Osteoblast (primary cell): ENCODE measurements at regions not wholly inside any gene's neighbourhood (a gene's known extent, or its start where the extent isn't known, plus 50 kb on each side); places are given as distances from the start of the nearest gene placed in this dataset.

ENCODE experiments used
- DNase-seq: peaks from one replicate; pipeline ENCODE4 v3.0.0; 2011; ENCODE audit warnings: low spot score, mixed read lengths; ENCODE audit not compliant: insufficient read length; ENCODE audit errors: missing footprints
- H2AFZ ChIP-seq: 2 replicates; pipeline ENCODE4 v1.6.0; 2011; ENCODE audit warnings: mild to moderate bottlenecking, low read length
- H3K27ac ChIP-seq: 2 replicates; pipeline ENCODE4 v1.5.1; 2011; ENCODE audit warnings: mild to moderate bottlenecking, low read depth, low read length, moderate library complexity
- H3K27me3 ChIP-seq: 2 replicates; pipeline ENCODE4 v1.6.0; 2012; ENCODE audit warnings: mild to moderate bottlenecking, control low read depth, inconsistent platforms, low read length, moderate library complexity; ENCODE audit not compliant: insufficient read depth
- H3K36me3 ChIP-seq: 2 replicates; pipeline ENCODE4 v1.5.1; 2011; ENCODE audit warnings: mild to moderate bottlenecking, low read length, control low read depth, moderate library complexity; ENCODE audit not compliant: insufficient read depth
- H3K4me1 ChIP-seq: 2 replicates; pipeline ENCODE4 v1.5.1; 2011; ENCODE audit warnings: mild to moderate bottlenecking, low read length, control low read depth, moderate library complexity; ENCODE audit not compliant: insufficient read depth
- H3K4me2 ChIP-seq: 2 replicates; pipeline ENCODE4 v1.6.0; 2011; ENCODE audit warnings: mild to moderate bottlenecking, low read length; ENCODE audit not compliant: insufficient read depth
- H3K4me3 ChIP-seq: fragments of 200-600 bp; sonication (generic); 3 replicates; pipeline ENCODE4 v1.5.1; 2012; ENCODE audit warnings: mild to moderate bottlenecking, low read length, inconsistent platforms; ENCODE audit not compliant: insufficient read depth
- H3K79me2 ChIP-seq: 2 replicates; pipeline ENCODE4 v1.6.0; 2012; ENCODE audit warnings: mild to moderate bottlenecking, low read length, control low read depth, inconsistent platforms; ENCODE audit not compliant: insufficient read depth
- H3K9me3 ChIP-seq: 2 replicates; pipeline ENCODE4 v1.5.1; 2011; ENCODE audit warnings: low read depth, low read length, control low read depth
- H4K20me1 ChIP-seq: 2 replicates; pipeline ENCODE4 v1.6.0; 2012; ENCODE audit warnings: mild to moderate bottlenecking, low read length, control low read depth; ENCODE audit not compliant: insufficient read depth
- TF ChIP-seq, protein P1 (sequence below): IDR thresholded peaks from 2 replicates; pipeline ENCODE4 v1.5.1; 2011; ENCODE audit warnings: mild to moderate bottlenecking, low read depth, low read length, moderate library complexity; ENCODE audit errors: extremely low read depth

DNA sequence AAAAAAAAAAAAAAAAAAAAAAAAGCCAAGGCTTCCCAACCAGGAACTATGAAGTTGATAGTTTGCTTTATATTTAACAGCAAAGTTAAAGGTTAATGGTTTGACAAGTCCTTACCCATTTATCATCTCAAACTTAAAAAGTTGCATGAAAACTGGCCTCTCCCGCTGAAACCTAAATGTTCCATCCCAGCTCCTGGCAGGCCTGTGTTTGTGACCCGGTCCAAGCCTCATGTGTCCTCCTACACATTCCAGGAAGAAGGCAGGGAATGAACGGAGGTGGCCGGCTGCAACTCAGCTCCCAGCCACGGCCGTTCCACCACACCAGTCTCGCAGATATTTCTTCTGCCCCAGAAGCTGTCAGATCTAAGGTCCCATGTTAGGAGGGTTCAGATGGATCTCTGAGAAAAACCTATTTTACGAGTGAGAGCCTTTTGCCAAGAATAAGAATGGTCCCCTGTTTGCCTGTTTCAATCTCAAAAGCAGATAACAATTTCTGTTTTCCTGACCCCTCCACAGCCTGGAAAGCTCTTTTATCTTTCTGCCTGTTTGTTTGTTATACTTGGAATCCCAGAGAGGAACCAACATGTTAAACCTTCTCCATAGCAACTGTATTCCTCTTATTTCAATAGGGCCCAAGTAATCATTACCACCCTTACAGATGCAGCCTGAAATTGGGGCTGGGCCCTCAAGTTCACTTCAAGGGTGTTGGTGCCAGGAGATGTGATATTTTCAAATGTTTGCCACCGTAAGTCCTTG lies 56.5 kb downstream of the KCTD12 start:
- H3K36me3 ChIP-seq: no peaks in the 10 kb centered on the region
- H3K4me2 ChIP-seq: peak overlapping the region; percentile 44
- no peaks in the 10 kb centered on the region for H3K27me3 ChIP-seq
- H3K79me2 ChIP-seq: no peaks in the 10 kb centered on the region
- no peak overlapping the region for H3K4me3 ChIP-seq
- peaks cover 22% of the 10 kb centered on the region for H3K4me1 ChIP-seq
- no peak overlapping the region for H3K27ac ChIP-seq
- H3K9me3 ChIP-seq: no peaks in the 10 kb centered on the region
- DNase-seq: no peak
- H2AFZ ChIP-seq: peak overlapping the region; percentile 87
- TF ChIP-seq, protein P1, sequence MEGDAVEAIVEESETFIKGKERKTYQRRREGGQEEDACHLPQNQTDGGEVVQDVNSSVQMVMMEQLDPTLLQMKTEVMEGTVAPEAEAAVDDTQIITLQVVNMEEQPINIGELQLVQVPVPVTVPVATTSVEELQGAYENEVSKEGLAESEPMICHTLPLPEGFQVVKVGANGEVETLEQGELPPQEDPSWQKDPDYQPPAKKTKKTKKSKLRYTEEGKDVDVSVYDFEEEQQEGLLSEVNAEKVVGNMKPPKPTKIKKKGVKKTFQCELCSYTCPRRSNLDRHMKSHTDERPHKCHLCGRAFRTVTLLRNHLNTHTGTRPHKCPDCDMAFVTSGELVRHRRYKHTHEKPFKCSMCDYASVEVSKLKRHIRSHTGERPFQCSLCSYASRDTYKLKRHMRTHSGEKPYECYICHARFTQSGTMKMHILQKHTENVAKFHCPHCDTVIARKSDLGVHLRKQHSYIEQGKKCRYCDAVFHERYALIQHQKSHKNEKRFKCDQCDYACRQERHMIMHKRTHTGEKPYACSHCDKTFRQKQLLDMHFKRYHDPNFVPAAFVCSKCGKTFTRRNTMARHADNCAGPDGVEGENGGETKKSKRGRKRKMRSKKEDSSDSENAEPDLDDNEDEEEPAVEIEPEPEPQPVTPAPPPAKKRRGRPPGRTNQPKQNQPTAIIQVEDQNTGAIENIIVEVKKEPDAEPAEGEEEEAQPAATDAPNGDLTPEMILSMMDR: no peak
- no peaks in the 10 kb centered on the region for H4K20me1 ChIP-seq

DNA sequence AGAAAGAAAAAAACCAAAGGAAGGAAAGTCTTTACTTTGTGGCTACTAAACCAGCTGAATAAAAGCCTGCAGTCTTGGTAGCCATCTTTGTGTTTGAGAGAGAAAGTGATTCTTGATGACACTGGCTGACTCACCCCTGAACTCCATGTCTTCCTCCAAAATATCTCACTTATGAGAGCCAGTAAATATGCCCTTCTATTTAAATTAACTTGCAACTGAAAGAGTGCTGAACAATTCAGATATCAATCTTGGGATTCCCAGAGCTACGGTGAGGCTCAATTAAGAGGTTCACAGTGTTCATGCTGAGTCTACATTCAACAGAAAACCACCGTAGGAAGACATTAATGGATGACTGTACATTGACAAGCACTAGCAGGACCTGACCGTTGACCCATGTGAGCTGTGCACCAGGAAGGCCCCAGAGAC lies 57.9 kb downstream of the KCTD12 start:
- peak; percentile 77 for DNase-seq
- no peak overlapping the region for H3K4me2 ChIP-seq
- H3K27me3 ChIP-seq: no peaks in the 10 kb centered on the region
- H3K4me3 ChIP-seq: no peak overlapping the region
- peak overlapping the region; percentile 40 for H2AFZ ChIP-seq
- TF ChIP-seq, protein P1: no peak
- H3K27ac ChIP-seq: no peak overlapping the region
- no peaks in the 10 kb centered on the region for H3K36me3 ChIP-seq
- H3K4me1 ChIP-seq: peaks cover 22% of the 10 kb centered on the region
- no peaks in the 10 kb centered on the region for H3K9me3 ChIP-seq
- H3K79me2 ChIP-seq: no peaks in the 10 kb centered on the region
- no peaks in the 10 kb centered on the region for H4K20me1 ChIP-seq

DNA sequence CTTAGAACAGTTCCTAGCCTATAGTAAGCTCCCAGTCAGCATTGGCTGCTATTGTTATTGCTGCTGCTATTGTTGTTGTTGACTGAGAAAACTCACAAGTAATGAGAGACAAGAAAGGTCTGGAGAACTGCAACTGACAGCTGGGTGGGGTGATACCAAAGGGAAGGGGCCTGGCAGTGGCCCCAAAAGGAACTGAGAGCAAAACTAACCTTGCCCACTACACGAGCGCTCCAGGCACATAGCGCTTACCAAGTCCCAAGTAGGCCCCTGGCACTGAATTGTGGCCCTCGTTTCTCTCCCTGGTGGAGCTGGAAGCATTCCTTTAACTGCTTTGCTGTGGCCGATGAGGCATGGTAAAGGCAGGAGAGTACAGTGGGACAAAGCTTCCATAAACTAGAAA lies 59.7 kb downstream of the KCTD12 start:
- H3K4me2 ChIP-seq: no peak overlapping the region
- H3K4me1 ChIP-seq: peaks cover 22% of the 10 kb centered on the region
- no peaks in the 10 kb centered on the region for H3K27me3 ChIP-seq
- H3K9me3 ChIP-seq: no peaks in the 10 kb centered on the region
- peak overlapping the region; percentile 11 for H2AFZ ChIP-seq
- TF ChIP-seq, protein P1: no peak
- no peaks in the 10 kb centered on the region for H3K36me3 ChIP-seq
- DNase-seq: no peak
- H3K4me3 ChIP-seq: no peak overlapping the region
- H4K20me1 ChIP-seq: no peaks in the 10 kb centered on the region
- no peaks in the 10 kb centered on the region for H3K79me2 ChIP-seq
- H3K27ac ChIP-seq: no peak overlapping the region

DNA sequence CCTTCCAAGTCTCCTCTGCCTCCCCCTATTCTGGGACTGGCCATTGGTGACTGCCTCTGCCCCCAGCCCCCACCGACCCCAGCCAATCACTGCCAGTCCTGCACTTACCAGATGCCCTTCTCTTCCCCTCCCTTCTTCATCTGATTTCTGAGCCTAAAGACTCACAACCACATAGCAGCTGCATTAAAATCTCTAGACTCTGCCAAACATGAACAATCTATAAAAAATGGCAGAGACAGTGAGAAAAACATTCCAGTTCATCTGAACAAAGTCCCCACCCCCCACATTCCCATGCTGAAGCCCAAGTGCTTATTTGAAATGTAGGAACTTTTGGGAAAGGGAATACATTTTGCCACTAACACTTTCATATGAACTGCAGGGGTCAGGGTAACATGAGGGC lies 60.8 kb downstream of the KCTD12 start:
- Histone ChIP-seq H3K36me3 (no peaks in the 10 kb centered on the region), H2AFZ (peak overlapping the region; percentile 6), H3K9me3 (no peaks in the 10 kb centered on the region), H3K27me3 (no peaks in the 10 kb centered on the region), H3K79me2 (no peaks in the 10 kb centered on the region), H3K4me1 (peaks cover 22% of the 10 kb centered on the region), H3K27ac (no peak overlapping the region), H3K4me2 (no peak overlapping the region), H4K20me1 (no peaks in the 10 kb centered on the region), H3K4me3 (no peak overlapping the region)
- TF ChIP-seq, protein P1: no peak
- no peak for DNase-seq
